HEK293T (cell line): ENCODE measurements at regions not wholly inside any gene's neighbourhood (a gene's known extent, or its start where the extent isn't known, plus 50 kb on each side); places are given as distances from the start of the nearest gene placed in this dataset.

Experiments
- ARNT ChIP-seq: fragments of 450-650 bp; IDR thresholded peaks from 2 replicates; pipeline ENCODE4 v1.6.1; 2017; ENCODE audit warnings: mild to moderate bottlenecking
- BHLHE40 ChIP-seq: fragments of 450-650 bp; IDR thresholded peaks from 2 replicates; pipeline ENCODE4 v1.6.1; 2016; ENCODE audit warnings: mild to moderate bottlenecking, moderate library complexity, borderline replicate concordance
- CTBP1 ChIP-seq: fragments of 450-650 bp; IDR thresholded peaks from 2 replicates; pipeline ENCODE4 v1.6.1; 2016; ENCODE audit warnings: borderline replicate concordance
- ELF4 ChIP-seq: fragments of 450-650 bp; IDR thresholded peaks from 2 replicates; pipeline ENCODE4 v1.6.1; 2017; ENCODE audit warnings: antibody characterized with exemption
- FOXA1 ChIP-seq: fragments of 450-650 bp; IDR thresholded peaks from 2 replicates; pipeline ENCODE4 v1.6.1; 2016; ENCODE audit warnings: mild to moderate bottlenecking
- FOXK2 ChIP-seq: fragments of 450-650 bp; IDR thresholded peaks from 2 replicates; pipeline ENCODE4 v1.6.1; 2016; ENCODE audit warnings: mild to moderate bottlenecking
- FOXM1 ChIP-seq: fragments of 450-650 bp; IDR thresholded peaks from 2 replicates; pipeline ENCODE4 v1.6.1; 2017; ENCODE audit warnings: mild to moderate bottlenecking, borderline replicate concordance
- HDGF ChIP-seq: fragments of 450-650 bp; IDR thresholded peaks from 2 replicates; pipeline ENCODE4 v1.6.1; 2017; ENCODE audit warnings: antibody characterized with exemption, borderline replicate concordance
- L3MBTL2 ChIP-seq: fragments of 450-650 bp; conservative IDR thresholded peaks from 2 replicates; pipeline ENCODE4 v1.6.1; 2016; ENCODE audit warnings: mild to moderate bottlenecking
- LEF1 ChIP-seq: fragments of 450-650 bp; IDR thresholded peaks from 2 replicates; pipeline ENCODE4 v1.6.1; 2017; ENCODE audit warnings: mild to moderate bottlenecking, borderline replicate concordance
- SP1 ChIP-seq: fragments of 450-650 bp; IDR thresholded peaks from 2 replicates; pipeline ENCODE4 v1.6.1; 2017
- SUZ12 ChIP-seq: fragments of 450-650 bp; IDR thresholded peaks from 2 replicates; pipeline ENCODE4 v1.6.1; 2016; ENCODE audit warnings: mild to moderate bottlenecking
- TARDBP ChIP-seq: fragments of 450-650 bp; IDR thresholded peaks from 2 replicates; pipeline ENCODE4 v1.6.1; 2016
- TF ChIP-seq, protein P1 (sequence below): fragments of 450-650 bp; IDR thresholded peaks from 2 replicates; pipeline ENCODE4 v1.6.1; 2016

DNA sequence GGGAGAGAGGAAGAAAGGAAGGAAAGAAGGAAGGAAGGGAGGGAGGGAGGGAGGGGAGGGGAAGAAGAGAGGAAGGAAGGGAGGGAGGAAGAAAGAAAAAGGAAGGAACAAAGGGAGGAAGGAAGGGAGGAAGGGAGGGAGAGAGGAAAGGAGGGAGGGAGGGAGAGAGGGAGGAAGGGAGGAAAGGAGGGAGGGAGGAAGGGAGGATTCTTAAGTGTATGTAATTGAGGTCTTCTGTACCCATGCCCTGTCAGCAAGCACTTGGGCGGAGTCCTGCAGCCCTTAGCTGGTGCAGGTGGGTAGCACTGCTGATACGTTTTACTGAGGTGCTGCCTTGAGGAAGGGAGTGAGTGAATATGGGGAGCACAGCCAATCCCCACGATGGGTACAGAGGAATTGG lies 56.9 kb upstream of the RASD2 start:
- TF ChIP-seq SUZ12: no peak
- TF ChIP-seq L3MBTL2: no peak
- no peak for TF ChIP-seq HDGF
- no peak for TF ChIP-seq ELF4
- no peak for TF ChIP-seq BHLHE40
- no peak for TF ChIP-seq FOXK2
- no peak for TF ChIP-seq TARDBP
- TF ChIP-seq, protein P1, sequence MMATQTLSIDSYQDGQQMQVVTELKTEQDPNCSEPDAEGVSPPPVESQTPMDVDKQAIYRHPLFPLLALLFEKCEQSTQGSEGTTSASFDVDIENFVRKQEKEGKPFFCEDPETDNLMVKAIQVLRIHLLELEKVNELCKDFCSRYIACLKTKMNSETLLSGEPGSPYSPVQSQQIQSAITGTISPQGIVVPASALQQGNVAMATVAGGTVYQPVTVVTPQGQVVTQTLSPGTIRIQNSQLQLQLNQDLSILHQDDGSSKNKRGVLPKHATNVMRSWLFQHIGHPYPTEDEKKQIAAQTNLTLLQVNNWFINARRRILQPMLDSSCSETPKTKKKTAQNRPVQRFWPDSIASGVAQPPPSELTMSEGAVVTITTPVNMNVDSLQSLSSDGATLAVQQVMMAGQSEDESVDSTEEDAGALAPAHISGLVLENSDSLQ: no peak
- TF ChIP-seq CTBP1: no peak
- TF ChIP-seq SP1: no peak
- no peak for TF ChIP-seq FOXA1
- no peak for TF ChIP-seq ARNT
- TF ChIP-seq FOXM1: no peak
- no peak for TF ChIP-seq LEF1
